HG02938 (cell line): ENCODE measurements at regions not wholly inside any gene's neighbourhood (a gene's known extent, or its start where the extent isn't known, plus 50 kb on each side); places are given as distances from the start of the nearest gene placed in this dataset.
A peak's percentile ranks its signal among the peaks of the same experiment; 100 is the strongest.
"Not testable (repeated sequence)": the region's sequence is repeated elsewhere in the genome, so short reads cannot be mapped to it uniquely, and the experiment has no call there.

ENCODE experiments used
- ATAC-seq: cut with Tn5 transposase; IDR thresholded peaks from one replicate; pipeline ENCODE4 v1.9.1; 2021; ENCODE audit warnings: mild to moderate bottlenecking, moderate library complexity; ENCODE audit not compliant: unreplicated experiment

DNA sequence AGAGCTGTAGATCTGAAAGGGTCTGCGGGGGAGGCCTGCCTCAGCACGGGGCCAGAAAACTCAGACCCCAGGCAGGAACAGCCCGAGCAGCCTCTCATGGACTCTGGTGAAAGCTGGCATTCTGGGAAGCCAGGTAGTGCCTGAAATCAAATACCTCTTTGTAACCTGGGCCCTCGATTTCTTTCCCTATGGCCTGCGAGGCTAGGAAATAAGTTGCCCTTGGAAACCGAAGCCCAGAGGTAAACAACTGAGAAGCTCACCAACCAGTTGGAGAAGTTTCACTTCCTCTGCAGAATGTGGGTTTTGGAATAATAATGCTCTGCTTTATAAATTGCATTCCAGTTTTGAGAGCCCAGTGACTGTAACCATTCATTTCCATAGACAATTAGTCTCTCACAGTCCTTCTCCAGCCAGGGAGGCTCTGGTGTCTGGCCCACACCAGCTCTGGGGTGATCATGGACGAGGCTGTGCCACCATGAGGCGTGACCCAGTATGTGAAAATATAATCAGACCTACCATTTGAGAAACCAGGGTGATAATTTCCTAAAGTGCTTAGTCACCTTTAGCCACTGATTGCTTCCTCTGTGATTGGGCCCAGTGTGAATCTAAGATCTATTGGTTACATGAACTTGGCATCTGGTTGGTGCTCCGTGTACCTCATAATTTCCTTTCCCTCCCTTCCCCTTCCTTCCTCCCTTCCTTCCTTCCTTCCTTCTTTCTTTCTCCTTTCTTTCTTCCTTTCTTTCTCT lies 133.1 kb upstream of the PELI1 start:
- ATAC-seq, result no peak

DNA sequence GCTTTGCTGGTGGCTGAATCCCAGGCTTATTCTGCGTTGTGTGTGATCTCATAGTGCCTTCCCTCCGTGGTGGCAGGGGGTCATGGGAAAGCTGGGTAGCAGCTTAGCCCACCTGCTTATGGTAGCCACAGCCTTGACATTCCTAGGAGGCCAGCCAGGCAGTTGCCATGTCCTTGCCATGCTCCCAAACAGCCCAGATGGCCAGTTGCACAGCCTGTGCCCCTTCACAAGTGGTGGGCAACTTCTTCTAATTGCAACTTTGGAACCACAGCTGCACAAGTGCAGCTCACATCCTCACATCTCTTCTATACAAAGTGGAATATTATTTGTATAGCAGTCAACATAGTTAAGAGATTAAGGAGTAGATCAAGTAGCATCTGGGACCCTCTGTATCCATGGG lies 136.6 kb upstream of the PELI1 start:
- not testable (repeated sequence) for ATAC-seq

GRCh38 chr2:64283006-64283570 lies 138.9 kb upstream of the PELI1 start:
- peak; percentile 34 for ATAC-seq

DNA sequence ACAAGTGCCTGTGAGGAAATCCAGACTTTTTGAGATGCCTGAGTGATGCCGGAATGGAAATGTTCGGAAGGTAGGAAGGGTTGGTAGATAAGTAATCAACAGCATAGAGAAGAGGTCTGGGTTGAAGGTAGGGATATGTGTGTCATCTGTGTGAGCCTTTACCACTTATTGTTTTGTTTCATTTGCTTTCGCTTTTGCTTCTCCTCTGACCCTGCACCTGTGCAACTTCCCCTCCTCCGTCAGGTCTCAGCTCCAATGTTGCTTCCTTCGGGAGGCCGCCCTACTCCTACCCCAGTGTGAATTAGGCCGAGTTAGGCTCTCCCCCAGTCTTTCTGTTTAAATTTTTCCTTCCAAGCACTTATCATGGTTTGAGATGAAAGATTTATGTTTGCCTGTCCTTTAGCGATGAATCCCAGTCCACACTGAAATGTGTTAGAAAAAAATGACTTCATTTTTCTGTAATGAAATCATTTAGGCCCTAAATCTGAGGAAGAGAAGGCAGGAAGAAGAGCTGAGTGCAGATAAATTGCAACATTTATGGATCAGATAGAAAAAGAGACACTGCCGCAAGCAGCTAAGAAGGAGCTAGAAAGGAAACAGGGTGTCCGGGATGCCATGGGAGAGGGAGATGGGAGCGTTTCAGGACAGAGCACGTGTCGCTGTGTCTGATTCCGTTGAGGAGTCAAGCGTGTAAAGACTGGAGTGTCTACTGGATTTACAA lies 139.6 kb upstream of the PELI1 start:
- peak; percentile 83 for ATAC-seq

- ATAC-seq, result no peak
Observed at GRCh38 chr2:64284751-64285150, 140.5 kb upstream of the PELI1 start.

GRCh38 chr2:64287202-64287740 lies 143.1 kb upstream of the PELI1 start:
- no peak for ATAC-seq

DNA sequence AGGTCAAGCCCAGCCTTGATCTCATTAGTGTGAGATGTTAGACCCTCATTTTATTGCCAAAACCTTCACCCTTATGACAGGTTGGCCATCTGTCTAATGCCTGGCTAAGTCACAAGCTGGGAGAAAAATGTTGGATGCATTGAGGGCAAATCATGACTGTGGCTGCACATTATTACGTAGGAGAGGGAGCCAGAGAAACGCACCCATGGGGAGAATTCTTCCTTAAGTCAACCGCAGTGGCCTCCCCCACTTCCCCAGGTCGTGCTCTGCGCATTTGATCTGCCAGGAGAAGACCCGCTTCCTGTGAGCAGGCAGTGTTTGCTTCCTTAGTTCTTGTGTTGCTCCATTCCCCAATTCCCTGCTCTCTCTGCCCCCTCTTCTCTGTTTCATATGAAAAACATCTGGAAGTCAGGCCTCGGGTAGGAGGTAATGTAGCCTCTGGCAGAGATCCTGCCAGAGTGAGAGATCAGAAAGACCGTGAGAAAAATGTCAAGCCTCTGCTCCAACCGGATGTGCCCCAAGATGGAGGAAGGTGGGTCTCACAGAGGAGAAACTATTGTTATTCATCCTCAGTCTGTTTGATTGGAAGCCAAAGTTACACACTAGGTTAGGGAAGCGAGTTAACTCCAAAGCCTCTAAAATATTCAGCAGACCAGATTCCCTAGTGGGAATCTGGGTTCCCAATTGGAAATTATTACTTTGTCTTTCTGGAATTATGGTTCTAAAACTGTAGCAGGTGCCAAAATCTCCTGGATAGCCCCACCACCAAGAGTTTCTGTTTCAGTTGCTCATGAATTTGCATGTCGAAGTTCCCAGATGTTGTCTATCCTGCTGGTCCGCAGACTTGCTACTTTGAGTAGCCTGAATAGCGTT lies 144.3 kb upstream of the PELI1 start:
- ATAC-seq, result no peak

- no peak for ATAC-seq
Observed at GRCh38 chr2:64289251-64289650, 145.0 kb upstream of the PELI1 start.

GRCh38 chr2:64289737-64290136 lies 145.5 kb upstream of the PELI1 start:
- no peak for ATAC-seq

GRCh38 chr2:64291181-64291580 lies 147.0 kb upstream of the PELI1 start:
- no peak for ATAC-seq

DNA sequence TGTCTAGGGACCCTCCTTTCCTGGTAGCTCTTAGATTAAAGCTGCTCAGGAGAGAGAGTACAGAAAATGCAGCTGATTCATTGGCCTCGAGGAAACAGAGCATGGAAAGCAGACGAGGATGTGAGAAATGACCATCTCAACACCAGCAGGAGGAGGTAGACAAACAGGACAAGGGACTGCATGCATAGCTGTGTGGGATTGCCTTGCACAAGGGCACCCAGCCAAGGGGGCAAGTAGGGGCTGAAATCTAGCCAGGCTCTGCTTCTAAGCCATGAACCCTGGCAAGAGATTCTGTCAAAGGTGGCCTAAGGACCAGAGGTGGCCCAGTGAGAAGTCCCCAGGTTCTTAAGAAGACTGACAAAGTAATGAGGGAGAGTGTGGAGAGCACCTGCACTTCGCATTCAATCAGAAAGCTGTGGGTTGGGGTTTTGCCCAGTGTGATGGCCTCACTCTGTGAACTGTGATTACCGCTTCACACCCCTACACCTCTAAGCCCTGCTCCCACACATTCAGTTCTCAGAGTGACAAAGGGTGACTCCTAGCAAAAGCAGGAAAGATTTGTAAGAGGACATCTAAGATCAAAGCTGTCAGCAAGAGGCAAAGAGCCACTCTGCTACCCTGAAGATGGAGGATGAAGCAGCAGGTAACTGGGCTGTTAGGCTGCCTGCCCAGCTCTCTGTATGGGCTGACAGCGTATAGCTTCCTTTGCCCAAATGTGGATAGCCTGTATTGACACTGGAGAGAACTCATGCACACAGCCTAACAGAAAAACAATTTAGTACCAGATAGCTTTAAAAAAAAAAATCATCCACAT lies 151.3 kb upstream of the PELI1 start:
- no peak for ATAC-seq

DNA sequence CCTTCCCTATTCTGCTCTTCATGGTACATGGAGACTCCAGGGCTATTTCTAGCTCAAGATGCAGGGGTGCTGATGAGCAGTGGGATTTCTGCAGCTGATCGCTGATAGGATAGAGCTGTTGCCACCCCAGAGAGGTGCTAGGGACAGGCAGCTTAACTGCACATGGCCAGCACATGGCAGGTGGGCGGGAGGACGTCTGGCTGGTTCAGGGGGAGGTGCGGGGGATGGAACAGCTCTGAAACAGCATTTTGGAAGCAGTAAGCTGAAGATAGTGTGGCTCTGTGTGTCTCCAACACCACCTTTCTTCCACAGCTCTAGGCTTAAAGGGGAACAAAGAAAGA lies 151.9 kb upstream of the PELI1 start:
- ATAC-seq, result no peak

GRCh38 chr2:64296695-64297346 lies 152.6 kb upstream of the PELI1 start:
- no peak for ATAC-seq

- no peak for ATAC-seq
Observed at GRCh38 chr2:64298161-64298560, 153.9 kb upstream of the PELI1 start.

GRCh38 chr2:64300066-64300465 lies 153.9 kb upstream of the LGALSL start:
- ATAC-seq, result no peak

GRCh38 chr2:64303250-64303649 lies 150.7 kb upstream of the LGALSL start:
- ATAC-seq, result no peak

GRCh38 chr2:64307421-64307820 lies 146.5 kb upstream of the LGALSL start:
- ATAC-seq, result no peak

GRCh38 chr2:64311191-64311910 lies 142.6 kb upstream of the LGALSL start:
- ATAC-seq, result no peak
